ENCODE measurements at regions not wholly inside any gene's neighbourhood (a gene's known extent, or its start where the extent isn't known, plus 50 kb on each side); places are given as distances from the start of the nearest gene placed in this dataset.

GRCh38 chr3:103048068-103048722 is 613.4 kb downstream of the ZPLD1 start:
- ATAC-seq: no peak

GRCh38 chr3:103052236-103052830 is 617.5 kb downstream of the ZPLD1 start:
- DNase-seq (ENCODE audit: low read depth in 1 of 2, low spot score in 1 of 2): peak in 1 of 2 experiments; percentile 38
- FAIRE-seq: no peak
- Histone ChIP-seq H3K27ac (no peak overlapping the region), H3K4me1 (0 out of 3 replicates have a peak, but pooled peaks cover 9% of the 10 kb centered on the region), H3K4me3 (no peak overlapping the region), H3K9me3 (no peaks in the 10 kb centered on the region), H3K4me2 (0 out of 3 replicates have a peak overlapping the region, but pooled peaks have one; percentile 14)
- no peak for ATAC-seq
- no peak for TF ChIP-seq POLR2AphosphoS2 (conservative IDR thresholded peaks at IDR 0.05; ENCODE audit: low read length)
- TF ChIP-seq MAX (IDR thresholded peaks at IDR 0.05): no peak
- TF ChIP-seq GATA3 (IDR thresholded peaks at IDR 0.05; ENCODE audit: borderline replicate concordance): no peak
- no peak for TF ChIP-seq CBX2 (IDR thresholded peaks at IDR 0.05; ENCODE audit: borderline replicate concordance, low read depth)
- no peak for TF ChIP-seq CTCF (IDR thresholded peaks at IDR 0.05)
- no peak for TF ChIP-seq EHMT2 (IDR thresholded peaks at IDR 0.05; ENCODE audit: low read depth)
- TF ChIP-seq HEYL (CRISPR knock-in tag; IDR thresholded peaks at IDR 0.05): no peak
- no peak for TF ChIP-seq NFE2L2 (conservative IDR thresholded peaks at IDR 0.05; ENCODE audit: low read length)
- no peak for TF ChIP-seq RFX5 (IDR thresholded peaks at IDR 0.05)
- no peak for TF ChIP-seq POLR2A (IDR thresholded peaks at IDR 0.05; ENCODE audit: low read length)
- no peak for TF ChIP-seq ZNF302 (CRISPR knock-in tag; IDR thresholded peaks at IDR 0.05)
- WGBS (ENCODE audit: missing lambda C conversion rate): 7% methylated on average over 1 of the region's 1 CpG
- POLR2A ChIA-PET: no interaction called here
- CTCF ChIA-PET: no interaction called here

More at GRCh38 chr3:103048068-103048722, 613.4 kb downstream of the ZPLD1 start:
- Histone ChIP-seq H3K27ac (no peak overlapping the region), H3K9me3 (no peaks in the 10 kb centered on the region), H3K4me1 (0 out of 3 replicates have a peak, but pooled peaks cover 9% of the 10 kb centered on the region), H3K4me2 (peak overlapping the region; percentile 18; the same call in 1 of the 3 replicates), H3K4me3 (no peak overlapping the region)
- TF ChIP-seq CBX2 (IDR thresholded peaks at IDR 0.05; ENCODE audit: borderline replicate concordance, low read depth) (no peak), USF2 (IDR thresholded peaks at IDR 0.05) (no peak), MAX (IDR thresholded peaks at IDR 0.05) (no peak), CTCF (IDR thresholded peaks at IDR 0.05) (no peak)
- FAIRE-seq: no peak
- no peak for DNase-seq (ENCODE audit: low read depth in 1 of 2, low spot score in 1 of 2)
- CTCF ChIA-PET: no interaction called here
- WGBS (ENCODE audit: missing lambda C conversion rate): 40% methylated on average over 5 of the region's 5 CpGs
- POLR2A ChIA-PET: no interaction called here

GRCh38 chr3:103055021-103055520 is 620.3 kb downstream of the ZPLD1 start:
- POLR2A ChIA-PET: no interaction called here

More at GRCh38 chr3:103055021-103055520, 620.3 kb downstream of the ZPLD1 start:
- no peak overlapping the region for H3K4me2 ChIP-seq
- no peak for TF ChIP-seq USF2 (IDR thresholded peaks at IDR 0.05)
- H3K9me3 ChIP-seq: no peaks in the 10 kb centered on the region
- CTCF ChIA-PET: interaction anchor here (0.6 kb wide), 1 partner anchor 322 kb away, joined by 4 read pairs; no protein-coding TSS in a partner anchor
- DNase-seq (ENCODE audit: low read depth in 1 of 2, low spot score in 1 of 2) (no peak), ATAC-seq (no peak), FAIRE-seq (no peak)
- H3K4me1 ChIP-seq: 0 out of 3 replicates have a peak, but pooled peaks cover 3% of the 10 kb centered on the region
- 7% methylated on average over 2 of the region's 2 CpGs for WGBS (ENCODE audit: missing lambda C conversion rate)
- H3K4me3 ChIP-seq: no peak overlapping the region
- no peak overlapping the region for H3K27ac ChIP-seq

Measured in A549 (cell line).